IMR-90 (cell line): ENCODE measurements at regions not wholly inside any gene's neighbourhood (a gene's known extent, or its start where the extent isn't known, plus 50 kb on each side); places are given as distances from the start of the nearest gene placed in this dataset.

Source experiments
- ATAC-seq: fragments of 200-7000 bp; cut with Tn5 transposase; 2 replicates; pipeline ENCODE4 v1.9.1; 2020; ENCODE audit warnings: low read depth, mild to moderate bottlenecking, moderate library complexity
- BruUV-seq: library from RNA; stranded (reverse); fragments of 400-500 nt; replicated peaks from 2 replicates; lab custom pipeline; 2021; lab: Mats Ljungman, UMichigan
- CTCF ChIA-PET: fragments of 300-600 bp; formaldehyde crosslinking; extraction: SDS; loops from one replicate; lab custom pipeline; 2021; ENCODE audit warnings: antibody characterized with exemption; lab: Yijun Ruan, JAX
- POLR2A ChIA-PET: fragments of 300-600 bp; sonication (Branson Sonifier 250); formaldehyde crosslinking; loops from one replicate; lab custom pipeline; 2022; ENCODE audit warnings: antibody characterized with exemption; ENCODE audit not compliant: unreplicated experiment; lab: Charles Lee
- DNase-seq: peaks from one replicate; pipeline ENCODE4 v3.0.0; 2013
- H2AFZ ChIP-seq: replicated peaks from 2 replicates; pipeline ENCODE3; 2013; ENCODE audit warnings: low read length, mild to moderate bottlenecking; ENCODE audit not compliant: poor library complexity
- H2AK5ac ChIP-seq: 2 replicates; pipeline ENCODE4 v1.6.1; 2013; ENCODE audit warnings: low read depth, low read length, inconsistent platforms
- H2AK9ac ChIP-seq: replicated peaks from 2 replicates; pipeline ENCODE3; 2013; ENCODE audit warnings: mild to moderate bottlenecking, low read depth, low read length, moderate library complexity; ENCODE audit not compliant: poor library complexity
- H2BK120ac ChIP-seq: 2 replicates; pipeline ENCODE4 v1.6.1; 2013; ENCODE audit warnings: low read depth, low read length, inconsistent platforms
- H2BK15ac ChIP-seq: 3 replicates; pipeline ENCODE4 v1.6.1; 2013; ENCODE audit warnings: low read depth, low read length, inconsistent platforms
- H2BK20ac ChIP-seq: 2 replicates; pipeline ENCODE4 v1.6.1; 2013; ENCODE audit warnings: low read depth, mild to moderate bottlenecking, inconsistent platforms, low read length, moderate library complexity
- H2BK5ac ChIP-seq: 2 replicates; pipeline ENCODE4 v1.6.1; 2013; ENCODE audit warnings: mild to moderate bottlenecking, low read depth, low read length, inconsistent platforms; ENCODE audit not compliant: poor library complexity, severe bottlenecking
- H3K14ac ChIP-seq: replicated peaks from 2 replicates; pipeline ENCODE4 v1.6.1; 2013; ENCODE audit warnings: low read depth, low read length, inconsistent platforms
- H3K18ac ChIP-seq: 2 replicates; pipeline ENCODE4 v1.6.1; 2013; ENCODE audit warnings: low read depth, low read length, control low read depth
- H3K23ac ChIP-seq: 2 replicates; pipeline ENCODE4 v1.6.1; 2013; ENCODE audit warnings: low read depth, low read length, inconsistent platforms
- H3K27ac ChIP-seq: 2 replicates; pipeline ENCODE4 v1.5.1; 2013; ENCODE audit warnings: mild to moderate bottlenecking, control low read depth, low read length; ENCODE audit not compliant: insufficient read depth
- H3K27me3 ChIP-seq: 2 replicates; pipeline ENCODE4 v1.6.1; 2013; ENCODE audit warnings: low read length; ENCODE audit not compliant: control insufficient read depth, insufficient read depth
- H3K36me3 ChIP-seq: 2 replicates; pipeline ENCODE4 v1.6.1; 2013; ENCODE audit warnings: low read length, mixed read lengths; ENCODE audit not compliant: control insufficient read depth, insufficient read depth
- H3K4ac ChIP-seq: 2 replicates; pipeline ENCODE4 v1.6.1; 2013; ENCODE audit warnings: low read depth, low read length, inconsistent platforms
- H3K4me1 ChIP-seq: 2 replicates; pipeline ENCODE4 v1.6.1; 2013; ENCODE audit warnings: low read length, mixed read lengths; ENCODE audit not compliant: control insufficient read depth, insufficient read depth
- H3K4me2 ChIP-seq: 2 replicates; pipeline ENCODE4 v1.6.1; 2013; ENCODE audit warnings: low read depth, mild to moderate bottlenecking, control low read depth, low read length, moderate library complexity
- H3K4me3 ChIP-seq: 2 replicates; pipeline ENCODE4 v1.5.1; 2013; ENCODE audit warnings: low read depth, mild to moderate bottlenecking, control low read depth, low read length, moderate library complexity; ENCODE audit not compliant: insufficient read depth
- H3K56ac ChIP-seq: 2 replicates; pipeline ENCODE4 v1.6.1; 2013; ENCODE audit warnings: low read length, inconsistent platforms; ENCODE audit not compliant: insufficient read depth; ENCODE audit errors: extremely low read depth
- H3K79me1 ChIP-seq, 2 experiments: 2 replicates each; pipeline ENCODE4 v1.6.1; 2013; ENCODE audit warnings: low read length in 2 of 2, inconsistent platforms in 1 of 2, low read depth in 1 of 2
- H3K9ac ChIP-seq: 2 replicates; pipeline ENCODE4 v1.6.1; 2013; ENCODE audit warnings: low read depth, low read length, control low read depth
- H3K9me1 ChIP-seq: 2 replicates; pipeline ENCODE4 v1.6.1; 2013; ENCODE audit warnings: low read length, inconsistent platforms; ENCODE audit not compliant: insufficient read depth
- H3K9me3 ChIP-seq: 2 replicates; pipeline ENCODE4 v1.6.1; 2013; ENCODE audit warnings: low read length; ENCODE audit not compliant: control insufficient read depth, insufficient read depth
- H4K20me1 ChIP-seq: 2 replicates; pipeline ENCODE4 v1.6.1; 2013; ENCODE audit warnings: low read length, inconsistent platforms; ENCODE audit not compliant: insufficient read depth
- H4K5ac ChIP-seq: 2 replicates; pipeline ENCODE4 v1.6.1; 2013; ENCODE audit warnings: mild to moderate bottlenecking, low read depth, low read length, control low read depth
- H4K8ac ChIP-seq, 2 experiments: 2 replicates each; pipeline ENCODE4 v1.6.1; 2013; ENCODE audit warnings: low read depth in 2 of 2, low read length in 2 of 2, control low read depth in 1 of 2, inconsistent platforms in 1 of 2
- H4K91ac ChIP-seq: 2 replicates; pipeline ENCODE4 v1.6.1; 2013; ENCODE audit warnings: low read depth, low read length, inconsistent platforms; ENCODE audit not compliant: insufficient read depth
- BHLHE40 ChIP-seq: fragments of 150-350 bp; IDR thresholded peaks from 2 replicates; pipeline ENCODE4 v1.6.1; 2016; ENCODE audit warnings: mild to moderate bottlenecking, low read depth, low read length
- CEBPB ChIP-seq: IDR thresholded peaks from 2 replicates; pipeline ENCODE4 v1.6.1; 2012; ENCODE audit warnings: low read depth, low read length, improper control_type of control experiment
- CHD1 ChIP-seq: IDR thresholded peaks from 2 replicates; pipeline ENCODE4 v1.6.1; 2012; ENCODE audit warnings: low read depth, low read length, improper control_type of control experiment
- ELK1 ChIP-seq: fragments of 150-350 bp; IDR thresholded peaks from 2 replicates; pipeline ENCODE4 v1.6.1; 2016; ENCODE audit warnings: low read depth, mild to moderate bottlenecking, low read length, moderate library complexity, borderline replicate concordance
- NFE2L2 ChIP-seq: fragments of 150-350 bp; IDR thresholded peaks from 2 replicates; pipeline ENCODE4 v1.6.1; 2016; ENCODE audit warnings: low read depth, mild to moderate bottlenecking, low read length
- RFX5 ChIP-seq: IDR thresholded peaks from 2 replicates; pipeline ENCODE4 v1.8.0; 2012; ENCODE audit warnings: low read depth, mild to moderate bottlenecking, low read length, moderate library complexity
- SMC3 ChIP-seq: fragments of 150-350 bp; IDR thresholded peaks from 2 replicates; pipeline ENCODE4 v1.6.1; 2016; ENCODE audit warnings: low read depth, mild to moderate bottlenecking, antibody characterized with exemption, low read length, moderate library complexity
- USF2 ChIP-seq: fragments of 150-350 bp; IDR thresholded peaks from 2 replicates; pipeline ENCODE4 v1.6.1; 2017; ENCODE audit warnings: mild to moderate bottlenecking, antibody characterized with exemption, low read length, low read depth
- WGBS, 2 experiments: methylation state at CpG; one replicate each; pipeline versions ENCODE4 v1.1.5 to v1.1.7; 2013; ENCODE audit warnings: missing lambda C conversion rate in 2 of 2; ENCODE audit not compliant: insufficient read length in 1 of 2; ENCODE audit errors: extremely low coverage in 2 of 2; 5-methylcytosine and 5-hydroxymethylcytosine counted together
- dilution Hi-C: fragments of 300-500 bp; cut with HindIII; formaldehyde crosslinking; loops from one replicate; pipeline ENCODE4 v1.14.3; 2018; ENCODE audit warnings: low sequenced_read_pairs; ENCODE audit not compliant: unreplicated experiment
- in situ Hi-C: fragments of 300-500 bp; cut with MboI; formaldehyde crosslinking; loops from 3 replicates; pipeline ENCODE4 v1.14.3; 2019; ENCODE audit warnings: low sequenced_read_pairs, inconsistent platforms, mixed read lengths
- intact Hi-C: fragments of 100-400 bp; cut with micrococcal nuclease; formaldehyde crosslinking; loops from 2 replicates; pipeline ENCODE4 v1.10.0; 2022

GRCh38 chr5:2242539-2242938, 359.8 kb upstream of the IRX4 start:
- no peaks in the 10 kb centered on the region for H3K9me1 ChIP-seq
- no peak overlapping the region for H2BK5ac ChIP-seq
- H3K4ac ChIP-seq = no peak overlapping the region
- no peak overlapping the region for H2AK9ac ChIP-seq
- WGBS, 2 experiments = no CpG with 5 or more reads among the region's 4 CpGs
- CTCF ChIA-PET = no interaction called here
- H3K9me3 ChIP-seq = peaks cover 20% of the 10 kb centered on the region
- in situ Hi-C loops (no loop called here), dilution Hi-C loops (no loop called here), intact Hi-C loops (no loop called here)
- H3K36me3 ChIP-seq = no peaks in the 10 kb centered on the region
- no peak overlapping the region for H2AFZ ChIP-seq
- H3K79me1 ChIP-seq = no peaks in the 10 kb centered on the region
- H2BK120ac ChIP-seq = no peak overlapping the region
- H3K27me3 ChIP-seq = no peaks in the 10 kb centered on the region
- no peak overlapping the region for H3K18ac ChIP-seq
- no peak overlapping the region for H2AK5ac ChIP-seq
- no peak overlapping the region for H3K27ac ChIP-seq
- TF ChIP-seq BHLHE40 (no peak), RFX5 (no peak), CEBPB (no peak), CHD1 (no peak), SMC3 (no peak), ELK1 (no peak), NFE2L2 (no peak), USF2 (no peak)
- H3K14ac ChIP-seq = no peak overlapping the region
- no peak overlapping the region for H3K4me2 ChIP-seq
- DNase-seq = no peak
- no peak overlapping the region for H4K5ac ChIP-seq
- no peak overlapping the region for H3K4me3 ChIP-seq
- no peak overlapping the region for H4K91ac ChIP-seq
- no peak overlapping the region for H3K9ac ChIP-seq
- no peak overlapping the region for H3K23ac ChIP-seq
- H3K56ac ChIP-seq = no peak overlapping the region
- POLR2A ChIA-PET = no interaction called here
- no TSS peak for BruUV-seq
- H3K4me1 ChIP-seq = no peaks in the 10 kb centered on the region
- no peak for ATAC-seq
- no peak overlapping the region for H4K8ac ChIP-seq
- H4K20me1 ChIP-seq = no peaks in the 10 kb centered on the region
- H2BK20ac ChIP-seq = no peak overlapping the region
- H2BK15ac ChIP-seq = no peak overlapping the region
